GM19238 (cell line): ENCODE measurements at regions not wholly inside any gene's neighbourhood (a gene's known extent, or its start where the extent isn't known, plus 50 kb on each side); places are given as distances from the start of the nearest gene placed in this dataset.
"Not testable (repeated sequence)": the region's sequence is repeated elsewhere in the genome, so short reads cannot be mapped to it uniquely, and the experiment has no call there.

Experiments
- DNase-seq: peaks from one replicate; pipeline ENCODE4 v3.0.0; 2011; ENCODE audit warnings: low spot score; ENCODE audit not compliant: insufficient read length

- not testable (repeated sequence) for DNase-seq
These were observed 1305.1 kb upstream of the ACVR2A start for GRCh38 chr2:146539739-146540138.

- DNase-seq, result no peak
These were observed 1307.4 kb upstream of the ACVR2A start for GRCh38 chr2:146537477-146537876.

DNA sequence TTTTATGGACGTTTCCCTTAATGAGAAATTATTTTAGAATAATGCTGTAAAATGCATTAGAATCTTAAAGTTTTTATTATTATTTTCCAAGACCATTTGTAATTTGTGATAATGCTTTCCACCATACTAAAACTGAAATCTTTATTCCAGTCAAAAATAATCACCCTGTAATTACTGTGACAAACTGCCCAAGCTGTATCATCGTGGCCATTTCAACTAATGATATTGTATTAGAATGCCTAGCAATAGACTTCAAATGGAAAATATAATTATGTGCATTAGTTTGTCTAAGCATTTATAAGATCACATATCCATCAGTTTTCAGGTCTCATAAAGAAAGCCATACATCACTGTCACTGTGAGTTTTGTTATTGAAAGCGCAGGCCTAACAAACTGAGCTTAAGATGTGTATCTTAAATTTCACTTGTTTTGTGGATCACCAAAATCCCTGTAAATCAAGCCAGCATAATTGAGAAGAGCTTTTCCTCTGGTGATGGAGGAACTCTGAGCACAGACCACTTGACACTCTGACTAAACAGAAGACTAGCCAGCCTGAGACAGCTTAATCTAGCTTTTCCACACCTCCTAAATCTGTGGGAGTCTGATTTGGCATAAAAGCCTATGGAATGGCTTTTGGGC is 1312.2 kb upstream of the ACVR2A start:
- no peak for DNase-seq

DNA sequence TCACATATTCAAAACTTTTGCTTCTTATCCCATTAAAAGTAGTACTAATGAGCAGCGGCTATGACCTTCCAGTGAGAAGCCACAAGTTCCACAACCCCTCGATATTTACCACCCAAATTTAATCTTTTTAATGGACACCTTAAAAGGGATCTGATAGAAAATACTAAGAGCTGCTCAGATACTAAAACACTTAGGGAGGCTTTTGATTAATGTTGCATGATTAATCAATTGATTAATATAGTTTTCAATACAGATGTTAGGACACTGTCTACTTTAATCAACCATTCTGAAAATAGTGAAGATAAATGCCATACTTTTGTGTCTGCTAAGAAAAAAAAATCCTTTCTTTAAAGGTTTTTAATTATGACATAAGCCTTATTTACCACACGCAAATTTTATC is 1312.8 kb upstream of the ACVR2A start:
- DNase-seq, result no peak

- DNase-seq, result no peak
These were observed 1313.9 kb upstream of the ACVR2A start for GRCh38 chr2:146530886-146531285.

- DNase-seq, result no peak
These were observed 1317.7 kb upstream of the ACVR2A start for GRCh38 chr2:146527166-146527565.

DNA sequence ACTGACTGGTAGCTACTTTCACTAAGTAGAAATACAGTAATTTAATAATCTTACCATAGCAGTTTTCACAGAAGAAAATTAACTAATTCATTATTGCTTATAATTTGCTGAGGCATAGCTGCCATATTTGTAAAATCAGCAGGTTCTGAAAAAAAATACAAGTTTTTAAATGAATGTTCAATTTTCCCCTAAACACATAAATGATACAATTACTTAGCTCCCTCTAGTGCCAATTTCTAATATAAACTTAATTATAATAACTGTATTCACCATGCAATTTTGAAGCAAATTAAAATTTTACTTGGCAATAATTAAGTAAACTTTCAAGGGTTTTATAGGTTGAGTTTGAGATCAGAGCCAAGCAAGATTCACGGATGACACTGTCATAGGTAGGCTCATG is 1321.6 kb upstream of the ACVR2A start:
- DNase-seq, result no peak

- no peak for DNase-seq
These were observed 1338.0 kb upstream of the ACVR2A start for GRCh38 chr2:146506851-146507250.

DNA sequence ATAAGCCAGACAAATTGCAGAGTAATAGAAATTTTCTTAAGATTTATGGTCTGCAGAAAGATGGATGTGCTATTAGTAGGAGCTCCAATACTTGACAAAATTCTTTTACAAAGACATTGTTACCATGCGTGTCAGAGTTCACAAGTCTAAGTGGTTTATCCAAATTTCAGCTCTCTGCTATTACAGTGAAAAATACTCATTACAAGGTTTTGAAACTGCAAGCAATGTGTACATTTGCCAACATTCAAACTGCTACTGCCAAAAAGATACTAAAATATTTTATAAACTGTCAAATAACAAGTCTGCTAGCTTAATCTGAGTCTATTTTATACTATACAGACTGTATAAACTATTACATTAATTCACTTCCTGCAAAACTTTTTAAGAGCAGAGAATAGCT is 1341.5 kb upstream of the ACVR2A start:
- no peak for DNase-seq

DNA sequence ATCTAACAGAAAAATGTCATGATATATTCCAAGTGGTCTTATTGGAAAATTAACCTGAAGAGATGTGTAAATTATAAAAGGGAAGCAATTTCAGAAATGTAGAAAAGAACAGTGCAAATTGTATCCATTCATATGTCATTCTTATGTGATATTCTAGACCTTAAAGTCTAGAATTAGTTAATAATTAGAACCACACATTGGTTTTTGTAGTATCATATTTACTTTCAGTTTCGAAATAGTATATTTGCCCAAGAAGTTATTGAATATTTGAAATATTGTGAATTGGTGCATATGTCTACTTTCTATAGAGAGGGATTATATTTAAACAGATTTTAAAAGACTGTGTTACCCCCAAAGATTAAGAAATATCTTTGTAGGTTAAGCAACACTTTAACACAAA is 1348.6 kb upstream of the ACVR2A start:
- DNase-seq, result no peak

DNA sequence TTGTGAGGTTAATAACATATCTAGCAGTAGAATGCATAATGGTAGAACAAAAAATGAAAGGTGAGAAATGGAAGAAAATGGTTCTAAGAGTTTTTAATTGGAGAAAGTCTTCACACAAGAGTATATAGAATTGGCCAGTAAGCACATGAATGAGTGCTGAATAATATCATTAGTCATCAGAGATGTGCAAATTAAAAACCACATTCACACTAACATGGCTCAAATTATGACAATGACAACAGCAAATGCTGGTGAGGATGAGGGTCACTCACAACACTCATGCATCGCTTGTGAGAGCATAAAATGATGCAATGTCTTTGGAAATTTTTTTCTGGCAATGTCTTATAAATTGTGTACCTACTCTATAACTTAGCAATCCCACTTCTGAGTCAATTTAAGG is 1355.4 kb upstream of the ACVR2A start:
- DNase-seq, result no peak

- DNase-seq, result no peak
These were observed 1363.2 kb upstream of the ACVR2A start for GRCh38 chr2:146481629-146482028.

GRCh38 chr2:146477383-146477782 is 1367.4 kb upstream of the ACVR2A start:
- no peak for DNase-seq

DNA sequence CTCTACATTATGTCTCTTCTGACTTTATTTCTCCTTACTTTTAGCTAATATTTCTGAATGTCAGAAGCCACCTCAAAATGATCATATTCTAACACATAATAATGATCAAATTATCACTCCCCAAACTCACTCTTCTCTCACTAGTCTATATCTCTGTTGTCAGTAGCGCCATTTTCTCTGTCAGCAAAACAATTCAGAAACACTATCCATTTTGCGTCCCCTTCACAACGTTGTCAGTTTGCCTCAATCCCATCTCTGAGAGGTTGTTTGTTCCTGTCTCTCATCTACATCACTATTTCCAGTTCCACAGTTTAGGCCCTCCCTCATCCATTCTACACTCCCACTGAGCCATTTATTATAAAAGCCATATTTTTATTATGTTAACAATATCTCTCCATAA is 1376.3 kb upstream of the ACVR2A start:
- no peak for DNase-seq

- no peak for DNase-seq
These were observed 1377.4 kb upstream of the ACVR2A start for GRCh38 chr2:146467425-146467824.

GRCh38 chr2:146465460-146465859 is 1379.4 kb upstream of the ACVR2A start:
- no peak for DNase-seq

GRCh38 chr2:146461068-146461467 is 1383.8 kb upstream of the ACVR2A start:
- DNase-seq, result no peak

- no peak for DNase-seq
These were observed 1386.2 kb upstream of the ACVR2A start for GRCh38 chr2:146458585-146458984.

DNA sequence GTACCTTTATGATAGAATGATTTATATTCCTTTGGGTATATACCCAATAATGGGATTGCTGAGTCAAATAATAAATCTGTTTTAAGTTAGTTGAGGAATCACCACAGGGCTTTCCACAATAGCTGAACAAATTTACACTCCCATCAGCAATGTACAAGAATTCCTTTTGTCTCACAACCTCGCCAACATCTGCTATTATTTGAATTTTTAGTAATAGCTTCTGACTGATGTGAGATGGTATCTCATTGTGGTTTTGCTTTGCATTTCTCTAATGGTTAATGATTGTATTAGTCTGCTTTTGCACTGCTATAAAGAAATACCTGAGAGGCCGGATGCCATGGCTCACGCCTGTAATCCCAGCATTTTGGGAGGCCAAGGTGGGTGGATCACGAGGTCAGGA is 1387.6 kb upstream of the ACVR2A start:
- DNase-seq, result no peak

GRCh38 chr2:146455325-146455724 is 1389.5 kb upstream of the ACVR2A start:
- no peak for DNase-seq

DNA sequence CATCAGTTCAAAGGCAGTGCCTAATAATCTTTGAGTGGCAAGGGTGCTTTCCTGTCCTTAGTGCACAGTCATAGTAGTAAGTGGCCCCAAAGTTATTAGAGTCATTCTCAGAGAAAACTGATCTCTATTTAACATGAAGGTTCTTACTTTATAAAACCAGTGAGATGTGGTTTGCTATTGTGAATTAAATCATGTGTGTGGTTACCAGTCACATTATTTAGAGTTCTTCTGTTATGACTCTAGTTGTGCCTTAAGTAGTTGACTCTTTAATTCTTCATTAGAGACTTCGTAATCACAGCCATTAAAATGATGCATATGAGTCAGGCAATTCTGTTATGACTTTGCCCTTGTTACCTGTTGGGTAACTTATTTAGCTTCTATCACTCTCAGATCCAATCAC is 1392.9 kb upstream of the ACVR2A start:
- DNase-seq, result no peak

GRCh38 chr2:146450131-146450530 is 1394.7 kb upstream of the ACVR2A start:
- DNase-seq, result no peak

DNA sequence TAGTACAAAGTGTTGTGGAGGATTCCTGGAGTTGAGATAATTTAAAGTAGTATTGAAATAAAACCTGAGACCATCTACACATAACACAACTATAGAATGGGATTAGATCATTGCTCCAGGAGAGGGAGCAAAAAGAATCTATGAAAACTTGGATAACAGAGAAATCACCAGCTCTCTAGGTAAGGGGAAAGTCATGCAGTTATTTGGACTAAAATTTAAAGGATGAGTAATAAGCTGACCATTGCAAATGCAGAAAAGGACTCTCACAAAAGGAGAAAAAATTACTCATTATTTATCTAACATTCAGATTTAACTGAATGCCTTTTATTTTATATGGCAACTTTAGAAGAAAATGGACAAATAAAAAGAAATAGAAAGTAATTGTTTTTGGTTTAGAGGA is 1399.8 kb upstream of the ACVR2A start:
- DNase-seq, result no peak

DNA sequence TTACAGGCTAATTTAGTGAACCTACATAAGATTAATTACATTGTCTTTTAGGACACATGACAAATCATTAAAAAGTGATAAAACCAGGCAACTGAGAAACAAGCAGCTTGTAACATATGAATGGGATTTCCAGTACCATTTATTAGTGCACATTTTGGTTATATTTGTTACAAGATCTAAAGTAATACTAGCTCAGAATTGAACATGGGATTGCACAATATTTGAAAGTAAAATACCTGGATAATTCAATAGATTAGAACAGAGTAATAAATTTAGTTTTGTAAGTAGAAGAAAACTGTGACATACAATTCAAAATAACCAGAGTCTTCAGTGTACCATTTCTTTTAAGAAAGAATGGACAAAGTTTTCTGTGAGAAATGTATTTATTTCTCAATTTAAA is 1400.7 kb upstream of the ACVR2A start:
- no peak for DNase-seq
